SK-N-SH (cell line): ENCODE measurements at regions not wholly inside any gene's neighbourhood (a gene's known extent, or its start where the extent isn't known, plus 50 kb on each side); places are given as distances from the start of the nearest gene placed in this dataset.

Experiments used
- CTCF ChIA-PET: fragments of 300-600, 350-600 bp; formaldehyde crosslinking; extraction: SDS; loops from one replicate; lab custom pipeline; 2021; lab: Yijun Ruan, JAX
- POLR2A ChIA-PET: fragments of 350-600 bp; sonication (Branson Sonifier 250); formaldehyde crosslinking; extraction: SDS; loops from one replicate; lab custom pipeline; 2020; ENCODE audit warnings: antibody characterized with exemption, inconsistent platforms; lab: Yijun Ruan, JAX
- DNase-seq: peaks from one replicate; pipeline ENCODE4 v3.0.0; 2012
- H2AFZ ChIP-seq: fragments of 200-600 bp; sonication (generic); 2 replicates; pipeline ENCODE4 v1.8.1; 2016; ENCODE audit warnings: antibody characterized with exemption, mild to moderate bottlenecking, low read depth
- H3F3A ChIP-seq: fragments of 200-600 bp; sonication (generic); replicated peaks from 2 replicates; pipeline ENCODE3; 2016; ENCODE audit warnings: antibody characterized with exemption, mild to moderate bottlenecking; ENCODE audit not compliant: insufficient read depth
- H3K27ac ChIP-seq, 2 experiments: fragments of 200-500 bp in 1 of 2; fragments of 200-600 bp in 1 of 2; sonication (Bioruptor generic) in 1 of 2; sonication (generic), shearing (Covaris generic) in 1 of 2; 2 replicates each; pipeline versions ENCODE4 v1.5.1 to v1.6.1; 2014 to 2016; ENCODE audit warnings: low read depth in 2 of 2, inconsistent platforms in 1 of 2, low read length in 1 of 2, mild to moderate bottlenecking in 1 of 2, mixed read lengths in 1 of 2
- H3K27me3 ChIP-seq: fragments of 200-600 bp; sonication (generic), shearing (Covaris generic); 2 replicates; pipeline ENCODE4 v1.6.1; 2016; ENCODE audit warnings: mixed run types; ENCODE audit not compliant: insufficient read depth
- H3K36me3 ChIP-seq, 2 experiments: fragments of 200-500 bp in 1 of 2; fragments of 200-600 bp in 1 of 2; sonication (Bioruptor generic) in 1 of 2; sonication (generic) in 1 of 2; replicated peaks in 1 of 2; 2 replicates each; pipeline versions ENCODE3 to v1.5.1; 2014 to 2016; ENCODE audit warnings: low read length in 1 of 2, mild to moderate bottlenecking in 1 of 2; ENCODE audit not compliant: insufficient read depth in 2 of 2, control insufficient read depth in 1 of 2
- H3K4me1 ChIP-seq, 2 experiments: fragments of 200-500 bp in 1 of 2; fragments of 200-600 bp in 1 of 2; sonication (Bioruptor generic) in 1 of 2; sonication (generic), shearing (Covaris generic) in 1 of 2; 2 replicates each; pipeline versions ENCODE4 v1.5.1 to v1.6.1; 2014 to 2016; ENCODE audit warnings: low read depth in 1 of 2, low read length in 1 of 2, mixed run types in 1 of 2; ENCODE audit not compliant: insufficient read depth in 2 of 2, control insufficient read depth in 1 of 2
- H3K4me2 ChIP-seq: fragments of 200-600 bp; sonication (generic), shearing (Covaris generic); 2 replicates; pipeline ENCODE4 v1.6.1; 2017; ENCODE audit warnings: mixed run types
- H3K4me3 ChIP-seq, 2 experiments: fragments of 200-500 bp in 1 of 2; fragments of 200-600 bp in 1 of 2; sonication (Bioruptor generic) in 1 of 2; sonication (generic), shearing (Covaris generic) in 1 of 2; 2 replicates each; pipeline versions ENCODE4 v1.5.1 to v1.8.1; 2014 to 2016; ENCODE audit warnings: low read depth in 2 of 2, inconsistent platforms in 1 of 2, low read length in 1 of 2, mild to moderate bottlenecking in 1 of 2, mixed read lengths in 1 of 2, moderate library complexity in 1 of 2
- H3K79me2 ChIP-seq: fragments of 200-600 bp; sonication (generic); 2 replicates; pipeline ENCODE4 v1.8.1; 2017; ENCODE audit warnings: mild to moderate bottlenecking; ENCODE audit not compliant: insufficient read depth
- H3K9ac ChIP-seq: fragments of 200-600 bp; sonication (generic); 2 replicates; pipeline ENCODE4 v1.6.1; 2017; ENCODE audit warnings: mixed run types
- H3K9me2 ChIP-seq: fragments of 200-600 bp; sonication (generic); 2 replicates; pipeline ENCODE4 v1.6.1; 2017; ENCODE audit warnings: mixed run types
- H3K9me3 ChIP-seq: fragments of 200-600 bp; sonication (generic); 2 replicates; pipeline ENCODE4 v1.6.1; 2017; ENCODE audit warnings: mixed run types, mild to moderate bottlenecking, moderate library complexity
- H4K20me1 ChIP-seq: fragments of 200-600 bp; sonication (generic); 2 replicates; pipeline ENCODE4 v1.6.1; 2017; ENCODE audit warnings: mild to moderate bottlenecking, mixed run types; ENCODE audit not compliant: insufficient read depth
- EP300 ChIP-seq, 2 experiments: IDR thresholded peaks; 2 replicates each; pipeline versions ENCODE4 v1.4.0 to v1.6.1; 2012; ENCODE audit warnings: borderline replicate concordance in 1 of 2, low read depth in 1 of 2, low read length in 1 of 2
- FOSL2 ChIP-seq: IDR thresholded peaks from 2 replicates; pipeline ENCODE4 v1.4.0; 2012; ENCODE audit warnings: low read depth, mild to moderate bottlenecking, moderate library complexity, borderline replicate concordance
- FOXJ3 ChIP-seq: sonication (generic); formaldehyde crosslinking; IDR thresholded peaks from 2 replicates; pipeline ENCODE4 v1.5.1; 2020; ENCODE audit warnings: mild to moderate bottlenecking, missing genetic modification reagents
- FOXM1 ChIP-seq: IDR thresholded peaks from 2 replicates; pipeline ENCODE4 v1.4.0; 2012; ENCODE audit warnings: low read depth, mild to moderate bottlenecking
- GABPA ChIP-seq: IDR thresholded peaks from 2 replicates; pipeline ENCODE4 v1.4.0; 2012; ENCODE audit warnings: low read depth, mild to moderate bottlenecking
- MEF2A ChIP-seq: IDR thresholded peaks from 2 replicates; pipeline ENCODE4 v1.4.0; 2012; ENCODE audit warnings: low read depth, borderline replicate concordance
- NFIC ChIP-seq: IDR thresholded peaks from 2 replicates; pipeline ENCODE4 v1.4.0; 2012; ENCODE audit warnings: borderline replicate concordance
- NRF1 ChIP-seq: IDR thresholded peaks from 2 replicates; pipeline ENCODE4 v1.6.1; 2012; ENCODE audit warnings: low read depth, mild to moderate bottlenecking, low read length
- RAD21 ChIP-seq: IDR thresholded peaks from 2 replicates; pipeline ENCODE4 v1.6.1; 2012; ENCODE audit warnings: mild to moderate bottlenecking, low read length
- RCOR1 ChIP-seq: fragments of 150-350 bp; IDR thresholded peaks from 2 replicates; pipeline ENCODE4 v1.6.1; 2017; ENCODE audit warnings: antibody characterized with exemption, low read length
- SIN3A ChIP-seq: IDR thresholded peaks from 2 replicates; pipeline ENCODE4 v1.6.1; 2012; ENCODE audit warnings: low read depth, mild to moderate bottlenecking, low read length, moderate library complexity, borderline replicate concordance
- SMC3 ChIP-seq: IDR thresholded peaks from 2 replicates; pipeline ENCODE4 v1.6.1; 2012; ENCODE audit warnings: low read depth, low read length, improper control_type of control experiment
- TCF12 ChIP-seq: IDR thresholded peaks from 2 replicates; pipeline ENCODE4 v1.4.0; 2012
- TEAD4 ChIP-seq: IDR thresholded peaks from 2 replicates; pipeline ENCODE4 v1.4.0; 2012; ENCODE audit warnings: mild to moderate bottlenecking, borderline replicate concordance; ENCODE audit not compliant: insufficient read depth
- WGBS: methylation state at CpG from one replicate; pipeline ENCODE4 v1.1.6; 2017; ENCODE audit warnings: low lambda C conversion rate; 5-methylcytosine and 5-hydroxymethylcytosine counted together
- TF ChIP-seq, protein P1 (sequence below): fragments of 150-350 bp; IDR thresholded peaks from 2 replicates; pipeline ENCODE4 v1.6.1; 2016; ENCODE audit warnings: mild to moderate bottlenecking, low read depth, low read length
- TF ChIP-seq, protein P2 (sequence below): IDR thresholded peaks from 2 replicates; pipeline ENCODE4 v1.4.0; 2012; ENCODE audit warnings: low read depth
- TF ChIP-seq, protein P3 (sequence below): fragments of 200-600 bp; sonication (generic); IDR thresholded peaks from 2 replicates; pipeline ENCODE4 v1.6.1; 2017; ENCODE audit warnings: antibody characterized with exemption, mild to moderate bottlenecking, moderate library complexity
- TF ChIP-seq, protein P4 (sequence below): IDR thresholded peaks from 2 replicates; pipeline ENCODE4 v1.4.0; 2012; ENCODE audit warnings: low read depth, borderline replicate concordance

DNA sequence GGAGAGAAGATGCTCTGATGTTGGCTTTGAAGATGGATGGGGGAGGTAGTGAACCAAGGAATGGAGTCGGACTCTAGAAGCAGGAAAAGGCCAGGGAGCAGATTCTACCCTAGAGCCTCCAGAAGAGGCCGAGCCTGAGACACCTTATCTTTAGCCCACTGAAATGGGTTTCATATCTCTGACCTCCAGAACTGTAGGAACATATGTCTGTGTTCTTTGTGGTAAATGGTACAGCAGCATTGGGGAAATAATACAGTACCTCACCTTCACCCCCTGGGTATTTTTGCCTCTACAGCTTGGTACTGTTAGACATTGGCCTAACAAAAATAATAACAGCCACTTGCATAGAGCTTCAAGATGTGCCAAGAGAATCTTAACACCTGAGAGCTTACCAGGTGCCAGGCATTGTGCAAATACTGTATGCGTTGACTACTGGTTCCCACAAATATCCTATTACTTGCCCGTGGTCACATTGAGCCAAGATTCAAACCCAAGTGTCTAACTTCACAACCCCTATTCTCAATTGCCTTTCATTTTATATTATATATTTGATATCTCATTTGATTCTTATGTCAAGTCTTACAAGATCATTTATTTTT, 57.0 kb upstream of the PGM2 start:
- ChIA-PET CTCF (interaction anchor here (1.0 kb wide), 1 partner anchor 166 kb away, joined by 3 read pairs; no protein-coding TSS in a partner anchor), POLR2A (no interaction called here)
- H3K27ac ChIP-seq, result no peak overlapping the region
- no peak overlapping the region for H3K4me2 ChIP-seq
- no peak overlapping the region for H3K9ac ChIP-seq
- H3K4me3 ChIP-seq, result no peak overlapping the region
- no peaks in the 10 kb centered on the region for H3K79me2 ChIP-seq
- H2AFZ ChIP-seq, result no peak overlapping the region
- H3K9me3 ChIP-seq, result no peaks in the 10 kb centered on the region
- H4K20me1 ChIP-seq, result no peaks in the 10 kb centered on the region
- H3K4me1 ChIP-seq, result no peaks in the 10 kb centered on the region
- H3K27me3 ChIP-seq, result no peaks in the 10 kb centered on the region; the same call in 1 of the 2 replicates
- TF ChIP-seq NRF1, result no peak
- TF ChIP-seq, protein P1, sequence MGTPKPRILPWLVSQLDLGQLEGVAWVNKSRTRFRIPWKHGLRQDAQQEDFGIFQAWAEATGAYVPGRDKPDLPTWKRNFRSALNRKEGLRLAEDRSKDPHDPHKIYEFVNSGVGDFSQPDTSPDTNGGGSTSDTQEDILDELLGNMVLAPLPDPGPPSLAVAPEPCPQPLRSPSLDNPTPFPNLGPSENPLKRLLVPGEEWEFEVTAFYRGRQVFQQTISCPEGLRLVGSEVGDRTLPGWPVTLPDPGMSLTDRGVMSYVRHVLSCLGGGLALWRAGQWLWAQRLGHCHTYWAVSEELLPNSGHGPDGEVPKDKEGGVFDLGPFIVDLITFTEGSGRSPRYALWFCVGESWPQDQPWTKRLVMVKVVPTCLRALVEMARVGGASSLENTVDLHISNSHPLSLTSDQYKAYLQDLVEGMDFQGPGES, result no peak
- TF ChIP-seq FOXJ3 (CRISPR knock-in tag), result no peak
- no peak for TF ChIP-seq GABPA
- TF ChIP-seq NFIC, result no peak
- TF ChIP-seq, protein P2, sequence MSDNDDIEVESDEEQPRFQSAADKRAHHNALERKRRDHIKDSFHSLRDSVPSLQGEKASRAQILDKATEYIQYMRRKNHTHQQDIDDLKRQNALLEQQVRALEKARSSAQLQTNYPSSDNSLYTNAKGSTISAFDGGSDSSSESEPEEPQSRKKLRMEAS, result no peak
- TF ChIP-seq FOSL2, result no peak
- TF ChIP-seq MEF2A, result no peak
- TF ChIP-seq TEAD4, result no peak
- no peak for TF ChIP-seq RAD21
- no peak for TF ChIP-seq EP300 (IDR thresholded peaks at IDR 0.05; ENCODE audit: borderline replicate concordance in 1 of 2, low read depth in 1 of 2, low read length in 1 of 2)
- no peak for TF ChIP-seq RCOR1
- no peak for TF ChIP-seq SIN3A
- TF ChIP-seq TCF12, result no peak
- TF ChIP-seq, protein P3, sequence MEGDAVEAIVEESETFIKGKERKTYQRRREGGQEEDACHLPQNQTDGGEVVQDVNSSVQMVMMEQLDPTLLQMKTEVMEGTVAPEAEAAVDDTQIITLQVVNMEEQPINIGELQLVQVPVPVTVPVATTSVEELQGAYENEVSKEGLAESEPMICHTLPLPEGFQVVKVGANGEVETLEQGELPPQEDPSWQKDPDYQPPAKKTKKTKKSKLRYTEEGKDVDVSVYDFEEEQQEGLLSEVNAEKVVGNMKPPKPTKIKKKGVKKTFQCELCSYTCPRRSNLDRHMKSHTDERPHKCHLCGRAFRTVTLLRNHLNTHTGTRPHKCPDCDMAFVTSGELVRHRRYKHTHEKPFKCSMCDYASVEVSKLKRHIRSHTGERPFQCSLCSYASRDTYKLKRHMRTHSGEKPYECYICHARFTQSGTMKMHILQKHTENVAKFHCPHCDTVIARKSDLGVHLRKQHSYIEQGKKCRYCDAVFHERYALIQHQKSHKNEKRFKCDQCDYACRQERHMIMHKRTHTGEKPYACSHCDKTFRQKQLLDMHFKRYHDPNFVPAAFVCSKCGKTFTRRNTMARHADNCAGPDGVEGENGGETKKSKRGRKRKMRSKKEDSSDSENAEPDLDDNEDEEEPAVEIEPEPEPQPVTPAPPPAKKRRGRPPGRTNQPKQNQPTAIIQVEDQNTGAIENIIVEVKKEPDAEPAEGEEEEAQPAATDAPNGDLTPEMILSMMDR, result no peak
- no peak for TF ChIP-seq FOXM1
- TF ChIP-seq SMC3, result no peak
- TF ChIP-seq, protein P4, sequence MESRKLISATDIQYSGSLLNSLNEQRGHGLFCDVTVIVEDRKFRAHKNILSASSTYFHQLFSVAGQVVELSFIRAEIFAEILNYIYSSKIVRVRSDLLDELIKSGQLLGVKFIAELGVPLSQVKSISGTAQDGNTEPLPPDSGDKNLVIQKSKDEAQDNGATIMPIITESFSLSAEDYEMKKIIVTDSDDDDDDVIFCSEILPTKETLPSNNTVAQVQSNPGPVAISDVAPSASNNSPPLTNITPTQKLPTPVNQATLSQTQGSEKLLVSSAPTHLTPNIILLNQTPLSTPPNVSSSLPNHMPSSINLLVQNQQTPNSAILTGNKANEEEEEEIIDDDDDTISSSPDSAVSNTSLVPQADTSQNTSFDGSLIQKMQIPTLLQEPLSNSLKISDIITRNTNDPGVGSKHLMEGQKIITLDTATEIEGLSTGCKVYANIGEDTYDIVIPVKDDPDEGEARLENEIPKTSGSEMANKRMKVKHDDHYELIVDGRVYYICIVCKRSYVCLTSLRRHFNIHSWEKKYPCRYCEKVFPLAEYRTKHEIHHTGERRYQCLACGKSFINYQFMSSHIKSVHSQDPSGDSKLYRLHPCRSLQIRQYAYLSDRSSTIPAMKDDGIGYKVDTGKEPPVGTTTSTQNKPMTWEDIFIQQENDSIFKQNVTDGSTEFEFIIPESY, result no peak
- DNase-seq, result no peak
- H3K9me2 ChIP-seq, result no peaks in the 10 kb centered on the region
- H3K36me3 ChIP-seq, result no peaks in the 10 kb centered on the region
- 71% methylated on average over 4 of the region's 4 CpGs for WGBS
- H3F3A ChIP-seq, result no peaks in the 10 kb centered on the region
